H9 (cell line): ENCODE measurements at regions not wholly inside any gene's neighbourhood (a gene's known extent, or its start where the extent isn't known, plus 50 kb on each side); places are given as distances from the start of the nearest gene placed in this dataset.

Experiments used
- DNase-seq: peaks from one replicate; pipeline ENCODE4 v3.0.0-alpha.2; 2017
- H2AFZ ChIP-seq: one replicate; pipeline ENCODE4 v1.6.1; 2013; ENCODE audit warnings: mild to moderate bottlenecking, low read length, control low read depth, moderate library complexity
- H2AK5ac ChIP-seq: 2 replicates; pipeline ENCODE4 v1.6.1; 2013; ENCODE audit warnings: low read length, control low read depth, mixed read lengths; ENCODE audit not compliant: insufficient read length
- H2BK120ac ChIP-seq: one replicate; pipeline ENCODE4 v1.6.1; 2013; ENCODE audit warnings: low read depth, mild to moderate bottlenecking, low read length, control low read depth, inconsistent platforms; ENCODE audit not compliant: poor library complexity, severe bottlenecking
- H2BK12ac ChIP-seq: 2 replicates; pipeline ENCODE4 v1.6.1; 2013; ENCODE audit warnings: low read length, control low read depth, mixed read lengths, low read depth; ENCODE audit not compliant: insufficient read length
- H2BK15ac ChIP-seq: 2 replicates; pipeline ENCODE4 v1.6.1; 2013; ENCODE audit warnings: low read depth, low read length, control low read depth
- H2BK20ac ChIP-seq: one replicate; pipeline ENCODE4 v1.6.1; 2013; ENCODE audit warnings: low read depth, mild to moderate bottlenecking, low read length, control low read depth, inconsistent platforms; ENCODE audit not compliant: poor library complexity, severe bottlenecking
- H2BK5ac ChIP-seq: 2 replicates; pipeline ENCODE4 v1.6.1; 2013; ENCODE audit warnings: low read length, control low read depth, mixed read lengths; ENCODE audit not compliant: insufficient read length
- H3K14ac ChIP-seq: 2 replicates; pipeline ENCODE4 v1.6.1; 2013; ENCODE audit warnings: low read length, control low read depth; ENCODE audit not compliant: insufficient read depth
- H3K18ac ChIP-seq: 2 replicates; pipeline ENCODE4 v1.6.1; 2013; ENCODE audit warnings: low read depth, mild to moderate bottlenecking, mixed read lengths, low read length, control low read depth; ENCODE audit not compliant: insufficient read length
- H3K23ac ChIP-seq: 2 replicates; pipeline ENCODE4 v1.6.1; 2013; ENCODE audit warnings: low read length, control low read depth, mixed read lengths, low read depth; ENCODE audit not compliant: insufficient read length
- H3K23me2 ChIP-seq: 2 replicates; pipeline ENCODE4 v1.6.1; 2013; ENCODE audit warnings: low read depth, mild to moderate bottlenecking, mixed read lengths, low read length, control low read depth; ENCODE audit not compliant: insufficient read length, poor library complexity, severe bottlenecking
- H3K27ac ChIP-seq: 2 replicates; pipeline ENCODE4 v1.5.1; 2013; ENCODE audit warnings: low read length, control low read depth, mixed read lengths, low read depth; ENCODE audit not compliant: insufficient read length
- H3K27me3 ChIP-seq: 2 replicates; pipeline ENCODE4 v1.6.1; 2013; ENCODE audit warnings: low read length, control low read depth, inconsistent platforms; ENCODE audit not compliant: insufficient read depth
- H3K4ac ChIP-seq: 2 replicates; pipeline ENCODE4 v1.6.1; 2013; ENCODE audit warnings: low read depth, mild to moderate bottlenecking, control low read depth, inconsistent platforms, low read length, moderate library complexity
- H3K4me1 ChIP-seq: 2 replicates; pipeline ENCODE4 v1.6.1; 2013; ENCODE audit warnings: low read length, control low read depth, inconsistent platforms; ENCODE audit not compliant: insufficient read depth
- H3K4me2 ChIP-seq: 2 replicates; pipeline ENCODE4 v1.6.1; 2013; ENCODE audit warnings: low read length, control low read depth, mixed read lengths; ENCODE audit not compliant: insufficient read length, insufficient read depth
- H3K56ac ChIP-seq: 2 replicates; pipeline ENCODE4 v1.6.1; 2013; ENCODE audit warnings: low read depth, mild to moderate bottlenecking, mixed read lengths, low read length, control low read depth; ENCODE audit not compliant: insufficient read length
- H3K79me1 ChIP-seq: 2 replicates; pipeline ENCODE4 v1.6.1; 2013; ENCODE audit warnings: low read depth, mild to moderate bottlenecking, moderate library complexity, low read length, control low read depth, inconsistent platforms; ENCODE audit not compliant: insufficient read depth, poor library complexity, severe bottlenecking
- H3K79me2 ChIP-seq: 2 replicates; pipeline ENCODE4 v1.6.1; 2013; ENCODE audit warnings: low read length, control low read depth, inconsistent platforms; ENCODE audit not compliant: insufficient read depth
- H3K9ac ChIP-seq: 2 replicates; pipeline ENCODE4 v1.6.1; 2013; ENCODE audit warnings: low read length, control low read depth, mixed read lengths; ENCODE audit not compliant: insufficient read length; ENCODE audit errors: extremely low read depth
- H3K9me3 ChIP-seq: one replicate; pipeline ENCODE4 v1.6.1; 2013; ENCODE audit warnings: low read depth, low read length, inconsistent platforms; ENCODE audit not compliant: control insufficient read depth
- H3T11ph ChIP-seq: one replicate; pipeline ENCODE4 v1.6.1; 2013; ENCODE audit warnings: mild to moderate bottlenecking, low read length, control low read depth, inconsistent platforms
- H4K20me1 ChIP-seq: one replicate; pipeline ENCODE4 v1.6.1; 2013; ENCODE audit not compliant: control insufficient read depth, insufficient read length, insufficient read depth
- H4K5ac ChIP-seq: 2 replicates; pipeline ENCODE4 v1.6.1; 2013; ENCODE audit warnings: low read depth, mild to moderate bottlenecking, mixed read lengths, low read length, control low read depth; ENCODE audit not compliant: insufficient read length
- H4K8ac ChIP-seq: replicated peaks from 2 replicates; pipeline ENCODE4 v1.6.1; 2013; ENCODE audit warnings: low read length, control low read depth, mixed read lengths, low read depth; ENCODE audit not compliant: insufficient read length
- H4K91ac ChIP-seq: 2 replicates; pipeline ENCODE4 v1.6.1; 2013; ENCODE audit warnings: low read depth, mild to moderate bottlenecking, moderate library complexity, mixed read lengths, low read length, control low read depth; ENCODE audit not compliant: insufficient read length
- H3K27ac Mint-ChIP-seq, 3 experiments: 2 replicates in 2 of 3; 3 replicates in 1 of 3; pipeline ENCODE4 v1.8.0; 2020 to 2021; ENCODE audit warnings: mixed read lengths in 3 of 3, mild to moderate bottlenecking in 1 of 3, moderate library complexity in 1 of 3
- H3K27me3 Mint-ChIP-seq: 2 replicates; pipeline ENCODE4 v1.8.0; 2021; ENCODE audit warnings: low read depth, mild to moderate bottlenecking, moderate library complexity, mixed read lengths
- H3K36me3 Mint-ChIP-seq, 3 experiments: 2 replicates in 2 of 3; 3 replicates in 1 of 3; pipeline ENCODE4 v1.8.0; 2020 to 2021; ENCODE audit warnings: low read depth in 3 of 3, mixed read lengths in 3 of 3; ENCODE audit not compliant: insufficient read depth in 1 of 3
- H3K4me1 Mint-ChIP-seq, 2 experiments: 2 replicates each; pipeline ENCODE4 v1.8.0; 2020; ENCODE audit warnings: mixed read lengths in 2 of 2
- H3K4me3 Mint-ChIP-seq, 2 experiments: 2 replicates in 1 of 2; 3 replicates in 1 of 2; pipeline ENCODE4 v1.8.0; 2020 to 2021; ENCODE audit warnings: mild to moderate bottlenecking in 2 of 2, mixed read lengths in 2 of 2, moderate library complexity in 1 of 2
- H3K9me3 Mint-ChIP-seq, 2 experiments: 2 replicates in 1 of 2; 3 replicates in 1 of 2; pipeline ENCODE4 v1.8.0; 2020; ENCODE audit warnings: mild to moderate bottlenecking in 2 of 2, mixed read lengths in 2 of 2, moderate library complexity in 1 of 2
- CTCF ChIP-seq: fragments of 200-600 bp; sonication (generic); conservative IDR thresholded peaks from 3 replicates; pipeline ENCODE4 v1.8.0; 2021; ENCODE audit warnings: antibody characterized with exemption, mild to moderate bottlenecking
- whole genome bisulfite sequencing: extraction: QIAGEN DNeasy Blood & Tissue Kit; methylation state at CpG from one replicate; pipeline ENCODE4 v1.1.7; 2013; ENCODE audit warnings: missing lambda C conversion rate, low lambda C conversion rate, mixed read lengths; ENCODE audit not compliant: insufficient read length; ENCODE audit errors: extremely low coverage; 5-methylcytosine and 5-hydroxymethylcytosine counted together

- no peak overlapping the region for H3K14ac ChIP-seq
- H3K9ac ChIP-seq, result no peak overlapping the region
- no peak for TF ChIP-seq CTCF
- DNase-seq, result no peak
- H3K23ac ChIP-seq, result no peak overlapping the region
- H3K4ac ChIP-seq, result no peak overlapping the region
- H2BK12ac ChIP-seq, result no peak overlapping the region
- H3T11ph ChIP-seq, result no peak overlapping the region
- no peak overlapping the region for H4K91ac ChIP-seq
- no peak overlapping the region for H4K5ac ChIP-seq
- no peaks in the 10 kb centered on the region for H3K79me1 ChIP-seq
- H2AFZ ChIP-seq, result no peak overlapping the region
- no peak overlapping the region for H2BK15ac ChIP-seq
- no peak overlapping the region for H3K27ac ChIP-seq
- Mint-ChIP-seq H3K27me3 (no peaks in the 10 kb centered on the region), H3K9me3 (peaks cover 12 to 16% of the 10 kb centered on the region in 2 experiments), H3K4me1 (peaks cover 5 to 8% of the 10 kb centered on the region in 2 experiments; a peak in 3 of 4 replicates), H3K36me3 (peaks cover 8 to 16% (median 9%) of the 10 kb centered on the region in 3 experiments), H3K4me3 (no peak overlapping the region), H3K27ac (peak overlapping the region in 1 of 3 experiments; percentile 0; a peak in 2 of 7 replicates)
- no peak overlapping the region for H4K8ac ChIP-seq
- no peaks in the 10 kb centered on the region for H4K20me1 ChIP-seq
- no peak overlapping the region for H3K18ac ChIP-seq
- H3K23me2 ChIP-seq, result no peaks in the 10 kb centered on the region
- H3K9me3 ChIP-seq, result peaks cover 9% of the 10 kb centered on the region
- H2AK5ac ChIP-seq, result no peak overlapping the region
- WGBS, result no CpG with 5 or more reads among the region's 2 CpGs
- no peak overlapping the region for H3K4me2 ChIP-seq
- no peaks in the 10 kb centered on the region for H3K79me2 ChIP-seq
- no peaks in the 10 kb centered on the region for H3K27me3 ChIP-seq
- no peak overlapping the region for H2BK20ac ChIP-seq
- H2BK5ac ChIP-seq, result no peak overlapping the region
- no peak overlapping the region for H2BK120ac ChIP-seq
- no peak overlapping the region for H3K56ac ChIP-seq
- H3K4me1 ChIP-seq, result no peaks in the 10 kb centered on the region
Observed at GRCh38 chr11:104645261-104646222, 252.7 kb downstream of the CASP12 start.
